K562 (cell line): ENCODE measurements at regions not wholly inside any gene's neighbourhood (a gene's known extent, or its start where the extent isn't known, plus 50 kb on each side); places are given as distances from the start of the nearest gene placed in this dataset.

ENCODE experiments used
- ATF3 ChIP-seq, 2 experiments: fragments of 450-650 bp in 1 of 2; sonication (generic) in 1 of 2; formaldehyde crosslinking in 1 of 2; IDR thresholded peaks in 1 of 2; conservative IDR thresholded peaks in 1 of 2; 2 replicates each; pipeline versions ENCODE4 v1.6.1 to v1.8.1; 2016 to 2023; ENCODE audit warnings: mild to moderate bottlenecking in 2 of 2, moderate library complexity in 2 of 2, inconsistent platforms in 1 of 2, missing genetic modification reagents in 1 of 2
- HDGF ChIP-seq: fragments of 450-650 bp; IDR thresholded peaks from 2 replicates; pipeline ENCODE4 v1.6.1; 2016
- NFXL1 ChIP-seq: fragments of 450-650 bp; formaldehyde crosslinking; IDR thresholded peaks from 2 replicates; pipeline ENCODE4 v1.4.0; 2021; ENCODE audit warnings: mild to moderate bottlenecking
- SNAPC5 ChIP-seq: fragments of 250-450 bp; sonication (Bioruptor Pico); IDR thresholded peaks from 2 replicates; pipeline ENCODE4 v1.8.0; 2021; ENCODE audit warnings: moderate library complexity, mild to moderate bottlenecking, inconsistent platforms
- TCF7 ChIP-seq: sonication (generic); IDR thresholded peaks from 2 replicates; pipeline ENCODE4 v1.6.1; 2016; ENCODE audit warnings: antibody characterized with exemption, borderline replicate concordance
- ZNF830 ChIP-seq: fragments of 250-450 bp; sonication (Bioruptor Pico); IDR thresholded peaks from 2 replicates; pipeline ENCODE4 v1.5.0; 2021; ENCODE audit warnings: mild to moderate bottlenecking
- TF ChIP-seq, protein P1 (sequence below), 2 experiments: fragments of 200-800 bp in 1 of 2; sonication (Bioruptor generic) in 1 of 2; sonication (generic) in 1 of 2; formaldehyde crosslinking in 1 of 2; IDR thresholded peaks in 1 of 2; conservative IDR thresholded peaks in 1 of 2; 2 replicates each; pipeline versions ENCODE4 v1.5.0 to v1.6.1; 2016 to 2020; ENCODE audit warnings: missing compliant biosample characterization in 1 of 2, missing genetic modification characterization in 1 of 2, missing genetic modification reagents in 1 of 2

DNA sequence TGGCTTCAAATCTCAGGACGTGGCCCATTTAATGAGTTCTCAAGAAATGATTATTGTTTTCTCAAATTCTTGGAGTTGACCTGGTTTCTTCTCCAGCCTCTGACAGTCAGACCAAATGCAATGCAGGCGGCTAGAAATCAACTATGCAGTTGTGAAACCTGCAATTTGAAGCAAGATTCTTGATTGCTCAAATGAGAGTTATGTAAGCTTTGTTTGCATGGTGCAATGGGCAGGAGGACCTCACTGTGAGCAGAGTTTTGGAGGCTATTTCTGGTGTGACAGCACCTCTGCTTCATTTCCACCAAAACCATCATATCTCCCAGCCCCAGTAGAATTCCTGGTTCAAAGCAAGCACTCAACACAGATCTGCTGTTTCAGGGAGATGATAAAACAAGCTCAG is 500.0 kb upstream of the KLF4 start:
- TF ChIP-seq TCF7 = no peak
- TF ChIP-seq SNAPC5 (CRISPR knock-in tag) = no peak
- no peak for TF ChIP-seq NFXL1 (CRISPR knock-in tag)
- TF ChIP-seq, protein P1, sequence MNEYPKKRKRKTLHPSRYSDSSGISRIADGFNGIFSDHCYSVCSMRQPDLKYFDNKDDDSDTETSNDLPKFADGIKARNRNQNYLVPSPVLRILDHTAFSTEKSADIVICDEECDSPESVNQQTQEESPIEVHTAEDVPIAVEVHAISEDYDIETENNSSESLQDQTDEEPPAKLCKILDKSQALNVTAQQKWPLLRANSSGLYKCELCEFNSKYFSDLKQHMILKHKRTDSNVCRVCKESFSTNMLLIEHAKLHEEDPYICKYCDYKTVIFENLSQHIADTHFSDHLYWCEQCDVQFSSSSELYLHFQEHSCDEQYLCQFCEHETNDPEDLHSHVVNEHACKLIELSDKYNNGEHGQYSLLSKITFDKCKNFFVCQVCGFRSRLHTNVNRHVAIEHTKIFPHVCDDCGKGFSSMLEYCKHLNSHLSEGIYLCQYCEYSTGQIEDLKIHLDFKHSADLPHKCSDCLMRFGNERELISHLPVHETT (CRISPR knock-in tag; conservative IDR thresholded peaks at IDR 0.05 in 1 of 2, IDR thresholded peaks at IDR 0.05 in 1 of 2) = no peak
- no peak for TF ChIP-seq ATF3 (IDR thresholded peaks at IDR 0.05)
- no peak for TF ChIP-seq ATF3 (CRISPR knock-in tag; conservative IDR thresholded peaks at IDR 0.05)
- TF ChIP-seq HDGF = no peak
- no peak for TF ChIP-seq ZNF830
